HG02852 (cell line): ENCODE measurements at regions not wholly inside any gene's neighbourhood (a gene's known extent, or its start where the extent isn't known, plus 50 kb on each side); places are given as distances from the start of the nearest gene placed in this dataset.
A peak's percentile ranks its signal among the peaks of the same experiment; 100 is the strongest.
"Not testable (repeated sequence)": the region's sequence is repeated elsewhere in the genome, so short reads cannot be mapped to it uniquely, and the experiment has no call there.

Source experiments
- ATAC-seq: cut with Tn5 transposase; IDR thresholded peaks from one replicate; pipeline ENCODE4 v1.9.1; 2021; ENCODE audit warnings: mild to moderate bottlenecking, moderate library complexity; ENCODE audit not compliant: unreplicated experiment

- no peak for ATAC-seq
These were observed 755.0 kb downstream of the KCNA4 start for GRCh38 chr11:29261831-29262230.

- no peak for ATAC-seq
These were observed 755.7 kb downstream of the KCNA4 start for GRCh38 chr11:29260939-29261705.

GRCh38 chr11:29258411-29258810 lies 758.4 kb downstream of the KCNA4 start:
- no peak for ATAC-seq

GRCh38 chr11:29256580-29256979 lies 760.2 kb downstream of the KCNA4 start:
- no peak for ATAC-seq

GRCh38 chr11:29255401-29255800 lies 761.4 kb downstream of the KCNA4 start:
- ATAC-seq, result no peak

- peak; percentile 84 for ATAC-seq
These were observed 765.1 kb downstream of the KCNA4 start for GRCh38 chr11:29251738-29252137.

GRCh38 chr11:29249713-29250112 lies 767.1 kb downstream of the KCNA4 start:
- ATAC-seq, result no peak

GRCh38 chr11:29244355-29244754 lies 772.5 kb downstream of the KCNA4 start:
- no peak for ATAC-seq

- ATAC-seq, result no peak
These were observed 773.2 kb downstream of the KCNA4 start for GRCh38 chr11:29243616-29244015.

GRCh38 chr11:29231991-29232390 lies 784.8 kb downstream of the KCNA4 start:
- no peak for ATAC-seq

- no peak for ATAC-seq
These were observed 785.2 kb downstream of the KCNA4 start for GRCh38 chr11:29231586-29231985.

GRCh38 chr11:29227811-29228210 lies 789.0 kb downstream of the KCNA4 start:
- no peak for ATAC-seq

- no peak for ATAC-seq
These were observed 792.0 kb downstream of the KCNA4 start for GRCh38 chr11:29224739-29225384.

- ATAC-seq, result not testable (repeated sequence)
These were observed 797.3 kb downstream of the KCNA4 start for GRCh38 chr11:29219531-29219930.

GRCh38 chr11:29217901-29218300 lies 798.9 kb downstream of the KCNA4 start:
- ATAC-seq, result no peak

GRCh38 chr11:29214833-29215232 lies 802.0 kb downstream of the KCNA4 start:
- no peak for ATAC-seq

GRCh38 chr11:29211202-29211601 lies 805.6 kb downstream of the KCNA4 start:
- no peak for ATAC-seq

GRCh38 chr11:29210426-29210825 lies 806.4 kb downstream of the KCNA4 start:
- no peak for ATAC-seq

- no peak for ATAC-seq
These were observed 808.7 kb downstream of the KCNA4 start for GRCh38 chr11:29208117-29208516.

GRCh38 chr11:29200791-29201562 lies 815.9 kb downstream of the KCNA4 start:
- no peak for ATAC-seq

- ATAC-seq, result no peak
These were observed 826.5 kb downstream of the KCNA4 start for GRCh38 chr11:29190313-29190712.

- no peak for ATAC-seq
These were observed 829.6 kb downstream of the KCNA4 start for GRCh38 chr11:29187215-29187614.
